ENCODE measurements at regions not wholly inside any gene's neighbourhood (a gene's known extent, or its start where the extent isn't known, plus 50 kb on each side); places are given as distances from the start of the nearest gene placed in this dataset.

- DNase-seq (ENCODE audit: low spot score): no peak
These were observed 100.7 kb downstream of the SPRY1 start for GRCh38 chr4:123497340-123497739.

DNA sequence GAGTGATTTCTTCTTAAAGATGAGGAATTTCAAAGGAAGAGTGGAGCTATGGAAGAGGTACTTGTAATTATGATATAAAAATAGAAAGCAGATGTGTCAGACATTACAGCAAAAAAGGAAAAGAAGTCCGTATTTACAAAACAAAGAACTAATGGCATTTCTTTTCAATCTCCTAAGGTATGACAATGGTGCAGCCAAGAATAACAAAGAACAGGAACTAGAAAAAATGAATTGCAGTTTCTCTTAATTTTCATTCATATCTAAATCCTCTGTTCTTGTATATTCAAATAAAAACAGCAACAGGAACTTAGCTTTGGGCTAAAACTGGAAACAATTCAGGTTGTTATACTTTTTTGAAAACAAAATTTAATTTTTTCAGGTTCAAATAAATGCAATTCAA lies 105.1 kb downstream of the SPRY1 start:
- DNase-seq (ENCODE audit: low spot score): no peak

- no peak for DNase-seq (ENCODE audit: low spot score)
These were observed 107.2 kb downstream of the SPRY1 start for GRCh38 chr4:123503698-123504363.

DNA sequence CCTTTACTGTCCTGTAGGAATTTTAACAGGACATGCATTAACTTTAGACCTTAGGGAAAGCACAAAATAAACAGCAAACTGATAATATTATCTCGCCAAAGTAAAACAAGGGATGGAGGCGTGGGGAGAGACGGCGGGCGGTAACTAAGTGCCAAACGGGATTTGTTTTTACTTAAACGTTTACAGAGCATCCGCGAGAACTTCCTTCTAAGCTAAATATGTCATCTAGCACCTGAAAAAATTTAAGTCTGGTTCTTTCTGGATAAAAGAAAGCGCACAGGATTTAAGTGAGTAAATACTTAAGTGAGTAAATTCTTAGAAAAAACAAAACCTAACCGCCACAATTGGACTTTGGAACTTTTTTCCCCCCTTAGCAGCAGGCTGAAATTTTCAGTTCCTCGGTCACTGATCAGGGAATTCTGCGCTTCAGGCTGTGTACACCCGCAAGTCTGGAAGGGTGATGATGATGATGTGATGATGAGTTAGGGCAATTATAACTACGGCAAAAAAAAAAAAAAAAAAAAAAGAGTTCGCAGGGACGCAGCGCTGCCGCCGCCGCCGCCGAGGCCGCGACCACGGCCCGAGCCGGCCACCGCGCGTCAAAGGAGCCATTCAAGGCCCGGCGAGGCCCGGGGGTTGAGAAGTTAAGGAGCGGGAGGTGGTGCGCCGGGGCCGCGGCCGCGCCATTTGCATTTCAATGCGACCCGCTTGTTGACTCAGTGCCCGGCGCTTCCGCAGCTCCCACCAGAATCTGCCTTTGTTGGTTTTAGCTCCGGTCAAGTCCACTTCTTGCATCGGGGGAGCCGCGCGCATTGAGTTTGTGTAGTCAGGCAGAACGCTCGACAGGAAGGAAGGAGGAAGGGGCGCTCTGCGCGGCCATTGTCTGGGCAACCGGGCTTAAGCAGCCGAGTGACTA lies 108.8 kb downstream of the SPRY1 start:
- DNase-seq (ENCODE audit: low spot score): no peak

DNA sequence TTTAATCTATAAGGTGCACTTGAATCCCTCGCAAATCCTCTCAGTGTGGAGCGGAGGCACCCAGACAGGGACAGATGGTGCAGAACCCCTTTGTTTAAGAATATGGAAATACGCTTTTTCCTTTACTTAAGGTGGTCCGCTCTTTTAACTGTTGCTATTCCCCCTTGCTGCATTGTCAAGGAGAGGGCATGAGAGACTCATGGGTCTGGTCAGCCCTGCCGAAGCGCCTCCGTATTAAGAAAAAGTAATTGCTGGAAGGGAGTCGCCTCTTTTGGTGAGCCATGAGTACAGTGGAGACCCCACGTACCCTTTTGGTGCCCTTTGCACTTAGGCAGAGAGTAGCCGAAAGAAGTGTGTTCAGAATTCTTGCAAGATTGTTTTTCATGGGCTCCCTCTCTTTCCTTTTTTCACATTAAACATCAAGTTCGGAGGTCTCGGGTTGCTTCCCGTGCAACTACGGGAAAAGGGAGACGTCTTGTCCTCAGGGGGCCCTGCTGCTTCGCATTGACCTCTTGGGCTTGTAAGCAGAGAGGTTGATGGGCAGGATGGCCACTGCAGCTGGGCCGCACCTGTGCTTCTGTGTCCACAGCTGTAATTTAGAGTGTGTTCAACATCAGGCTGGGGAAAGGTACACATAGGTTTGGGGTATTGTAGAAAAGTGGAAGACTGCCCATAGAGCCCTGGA lies 109.6 kb downstream of the SPRY1 start:
- no peak for DNase-seq (ENCODE audit: low spot score)

DNA sequence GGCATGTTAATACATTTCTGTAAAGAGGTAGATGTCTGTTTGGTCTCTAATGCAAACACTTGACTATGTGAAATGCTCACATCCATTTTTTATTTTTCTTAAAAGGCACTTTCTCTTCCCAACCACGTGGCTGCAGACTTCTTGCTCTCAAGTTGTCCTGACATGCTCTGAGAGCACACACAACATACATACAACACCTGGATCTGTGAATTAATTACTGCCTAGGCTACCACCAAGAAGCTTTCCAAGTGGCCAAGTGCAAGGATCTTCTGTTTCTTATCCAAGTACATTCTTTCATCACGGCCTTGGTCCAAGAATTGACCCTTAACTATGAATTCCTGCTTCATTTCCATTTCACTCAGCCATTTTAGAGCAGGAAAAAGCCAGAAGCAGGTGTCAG lies 110.8 kb downstream of the SPRY1 start:
- DNase-seq (ENCODE audit: low spot score): no peak

GRCh38 chr4:123510221-123510620 lies 113.6 kb downstream of the SPRY1 start:
- DNase-seq (ENCODE audit: low spot score): peak; percentile 14

GRCh38 chr4:123510659-123511058 lies 114.1 kb downstream of the SPRY1 start:
- DNase-seq (ENCODE audit: low spot score): no peak

DNA sequence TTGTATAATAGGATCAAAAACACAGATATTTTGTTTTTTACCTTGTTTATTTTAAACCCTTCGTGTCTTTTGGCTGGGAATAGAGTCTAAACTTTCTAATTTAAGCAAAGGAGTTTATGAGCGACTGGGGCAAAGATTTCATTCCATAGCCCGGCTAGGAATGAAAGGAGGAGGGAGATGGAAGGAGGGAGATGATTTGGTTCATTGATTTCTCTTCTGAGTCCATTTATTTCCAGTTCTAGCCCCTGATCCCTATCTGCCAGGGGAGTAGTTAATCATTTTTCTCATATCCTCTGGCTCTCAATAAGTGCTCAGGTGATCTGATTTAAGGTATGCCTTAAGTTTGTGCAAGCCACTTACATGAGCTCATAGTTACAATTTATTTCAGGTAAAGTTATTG lies 120.0 kb downstream of the SPRY1 start:
- peak; percentile 9 for DNase-seq (ENCODE audit: low spot score)

- no peak for DNase-seq (ENCODE audit: low spot score)
These were observed 120.6 kb downstream of the SPRY1 start for GRCh38 chr4:123517176-123517575.

DNA sequence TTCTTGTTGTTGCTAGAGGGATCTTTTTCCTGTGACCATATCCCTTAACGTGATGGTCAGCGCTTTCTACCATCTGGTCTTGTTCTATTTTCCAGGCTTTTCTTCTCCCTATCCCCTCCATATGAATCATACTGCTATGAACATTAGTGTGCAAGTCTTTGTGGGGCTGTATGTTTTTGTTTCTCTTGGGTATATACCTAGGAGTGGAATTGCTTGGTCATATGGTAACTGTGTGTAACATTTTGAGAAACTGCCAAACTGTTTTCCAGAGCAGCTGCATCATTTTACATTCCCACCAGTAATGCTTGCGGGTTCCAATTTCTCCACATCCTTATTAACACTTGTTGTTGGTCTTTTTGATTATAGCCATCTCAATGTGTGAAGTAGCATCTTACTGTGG lies 121.4 kb downstream of the SPRY1 start:
- no peak for DNase-seq (ENCODE audit: low spot score)

GRCh38 chr4:123520325-123520724 lies 123.7 kb downstream of the SPRY1 start:
- DNase-seq (ENCODE audit: low spot score): no peak

DNA sequence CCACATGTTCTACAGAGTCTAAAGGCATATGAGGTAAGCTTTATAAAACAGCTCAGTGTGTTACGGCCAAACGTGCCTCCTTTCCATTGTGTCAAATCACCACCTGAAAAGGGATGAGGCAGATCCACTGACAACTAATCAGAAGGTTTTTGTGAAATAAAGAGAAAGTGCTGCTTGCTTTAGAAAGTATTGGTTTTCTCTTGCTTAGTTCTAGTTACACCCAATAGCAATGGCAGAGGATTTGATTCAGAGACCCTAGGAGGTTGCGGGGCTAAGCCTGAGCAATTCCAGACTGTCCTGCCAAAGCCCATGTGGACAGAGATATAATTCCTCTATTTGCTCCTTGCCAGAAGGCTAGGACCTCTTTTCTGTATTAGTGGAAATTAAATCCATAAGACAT lies 125.5 kb downstream of the SPRY1 start:
- DNase-seq (ENCODE audit: low spot score): no peak

- no peak for DNase-seq (ENCODE audit: low spot score)
These were observed 126.1 kb downstream of the SPRY1 start for GRCh38 chr4:123522646-123523045.

DNA sequence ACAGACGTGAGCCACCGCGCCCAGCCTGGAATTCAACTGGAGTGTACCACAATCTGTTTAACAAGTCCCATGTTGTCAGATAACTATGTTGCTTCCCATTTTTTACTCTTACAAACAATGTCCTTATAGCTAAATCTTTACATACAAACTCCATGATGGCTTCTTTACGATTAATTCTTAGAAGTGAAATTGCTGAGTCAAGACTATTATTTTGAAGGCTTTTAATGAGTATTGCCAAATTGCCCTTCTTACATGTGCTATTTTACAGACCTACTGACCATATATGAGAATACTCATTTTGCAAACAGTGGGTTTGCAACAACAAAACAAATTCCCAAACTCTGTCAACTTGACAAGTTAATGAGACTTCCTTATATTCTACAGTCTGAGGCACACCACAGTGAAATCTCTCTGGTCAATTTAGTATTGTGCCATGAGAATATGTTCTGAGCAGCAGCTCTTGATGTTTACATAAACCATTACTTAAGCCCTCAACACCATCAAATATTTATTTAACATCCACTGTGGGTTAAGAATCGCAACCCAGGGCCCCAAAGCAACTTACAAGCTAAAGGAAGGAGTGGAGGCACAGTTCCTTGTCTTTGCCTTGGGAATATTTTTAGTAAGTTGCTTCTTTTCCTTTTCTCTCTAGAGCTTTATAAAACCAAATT lies 128.5 kb downstream of the SPRY1 start:
- DNase-seq (ENCODE audit: low spot score): no peak

GRCh38 chr4:123526511-123526910 lies 129.9 kb downstream of the SPRY1 start:
- no peak for DNase-seq (ENCODE audit: low spot score)

DNA sequence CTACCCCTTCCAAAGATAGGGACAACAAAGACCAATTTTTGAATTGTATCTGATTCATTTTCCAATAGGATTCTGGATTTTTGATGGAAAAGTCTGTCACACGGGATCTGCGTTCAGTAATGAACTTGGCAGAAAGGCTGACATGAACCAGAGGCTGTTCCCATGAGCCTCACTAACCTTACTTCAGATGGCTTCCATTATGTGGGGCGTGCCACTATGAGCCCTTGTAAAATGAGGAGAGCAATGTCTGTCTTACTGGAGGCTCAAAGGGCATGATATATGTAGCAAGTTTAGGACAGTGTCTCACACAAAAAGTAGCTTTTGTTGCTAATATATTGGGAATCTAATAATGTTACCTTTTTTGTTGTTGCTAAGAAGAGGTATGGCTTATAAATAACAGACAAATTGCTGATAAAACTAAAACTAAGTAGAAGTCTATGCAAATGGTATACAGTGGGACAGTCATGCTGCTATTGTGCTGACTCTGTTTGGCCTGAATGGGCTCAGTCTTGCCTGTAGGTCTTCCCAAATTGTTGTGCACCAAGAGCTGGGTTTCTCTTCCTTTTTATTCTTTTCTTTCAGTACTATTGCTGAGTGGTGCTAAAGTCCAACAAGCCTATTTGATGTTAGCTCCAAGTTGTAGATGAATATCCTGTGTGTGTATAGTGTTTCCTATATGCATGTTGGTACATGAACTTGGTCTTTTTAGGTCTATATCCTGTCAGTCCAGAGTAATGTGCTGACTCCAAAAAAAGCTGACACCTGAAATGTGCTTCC lies 132.1 kb downstream of the SPRY1 start:
- no peak for DNase-seq (ENCODE audit: low spot score)

DNA sequence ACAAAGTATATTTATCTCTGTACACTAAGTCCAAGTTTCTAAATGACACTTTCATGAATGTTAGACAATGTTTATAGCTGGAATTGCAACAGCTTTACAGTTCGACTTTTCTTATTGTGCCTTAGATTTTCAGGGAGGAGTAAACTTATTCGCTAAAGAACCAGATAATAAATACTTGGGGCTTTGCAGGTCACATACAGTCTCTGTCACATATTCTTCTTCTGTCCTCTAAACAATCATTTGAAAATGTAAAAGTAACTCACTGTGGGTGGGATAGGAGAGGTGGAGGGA lies 132.6 kb downstream of the SPRY1 start:
- no peak for DNase-seq (ENCODE audit: low spot score)

DNA sequence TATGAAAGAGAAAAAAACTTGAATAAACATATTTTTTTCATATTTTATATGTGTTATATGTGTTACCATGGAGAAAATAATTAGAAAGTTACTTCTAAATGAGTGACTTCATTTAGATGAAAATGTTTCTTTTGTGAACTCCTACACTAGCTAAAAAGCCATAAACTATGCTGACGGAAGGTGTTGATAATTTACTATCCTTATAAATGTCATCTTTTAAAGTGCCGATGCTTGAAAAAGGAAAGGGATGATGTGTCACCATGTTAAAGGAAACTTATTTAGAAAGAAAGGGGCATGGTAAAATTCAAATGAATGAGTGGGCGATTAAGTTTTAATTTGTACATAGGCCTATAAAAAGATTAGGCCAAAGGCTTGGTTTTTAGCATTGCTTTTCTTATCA lies 133.8 kb downstream of the SPRY1 start:
- DNase-seq (ENCODE audit: low spot score): no peak

GRCh38 chr4:123535037-123535748 lies 138.6 kb downstream of the SPRY1 start:
- DNase-seq (ENCODE audit: low spot score): no peak

GRCh38 chr4:123536225-123536624 lies 139.6 kb downstream of the SPRY1 start:
- DNase-seq (ENCODE audit: low spot score): no peak
